HCT116 (cell line): ENCODE measurements at regions not wholly inside any gene's neighbourhood (a gene's known extent, or its start where the extent isn't known, plus 50 kb on each side); places are given as distances from the start of the nearest gene placed in this dataset.

Experiments
- EGR1 ChIP-seq: IDR thresholded peaks from 2 replicates; pipeline ENCODE4 v1.6.1; 2012; ENCODE audit warnings: low read depth
- EZH2 ChIP-seq: fragments of 200-600 bp; sonication (generic); IDR thresholded peaks from 2 replicates; pipeline ENCODE4 v1.6.1; 2017; ENCODE audit warnings: antibody characterized with exemption, mixed run types
- EZH2phosphoT487 ChIP-seq: fragments of 200-600 bp; IDR thresholded peaks from 2 replicates; pipeline ENCODE4 v1.6.1; 2018; ENCODE audit warnings: antibody characterized with exemption, borderline replicate concordance
- FOSL1 ChIP-seq: IDR thresholded peaks from 2 replicates; pipeline ENCODE4 v1.6.1; 2012; ENCODE audit warnings: low read depth
- POLR2AphosphoS5 ChIP-seq: IDR thresholded peaks from 2 replicates; pipeline ENCODE4 v1.6.1; 2011; ENCODE audit warnings: mild to moderate bottlenecking, low read depth, low read length, moderate library complexity
- YY1 ChIP-seq: IDR thresholded peaks from 2 replicates; pipeline ENCODE4 v1.6.1; 2011; ENCODE audit warnings: low read length, low read depth, moderate library complexity, mild to moderate bottlenecking; ENCODE audit not compliant: insufficient replicate concordance; ENCODE audit errors: extremely low read depth
- TF ChIP-seq, protein P1 (sequence below), 3 experiments: fragments of 200-600 bp in 1 of 3; sonication (generic) in 1 of 3; IDR thresholded peaks in 2 of 3; conservative IDR thresholded peaks in 1 of 3; 2 replicates each; pipeline ENCODE4 v1.5.1; 2012 to 2017; ENCODE audit warnings: low read depth in 2 of 3, low read length in 2 of 3, antibody characterized with exemption in 1 of 3, borderline replicate concordance in 1 of 3, control low read depth in 1 of 3, mild to moderate bottlenecking in 1 of 3, mixed read lengths in 1 of 3, mixed run types in 1 of 3, moderate library complexity in 1 of 3; ENCODE audit not compliant: insufficient read depth in 1 of 3
- TF ChIP-seq, protein P2 (sequence below): IDR thresholded peaks from 2 replicates; pipeline ENCODE4 v1.6.1; 2011; ENCODE audit warnings: mild to moderate bottlenecking, low read length, moderate library complexity; ENCODE audit not compliant: insufficient replicate concordance; ENCODE audit errors: extremely low read depth

DNA sequence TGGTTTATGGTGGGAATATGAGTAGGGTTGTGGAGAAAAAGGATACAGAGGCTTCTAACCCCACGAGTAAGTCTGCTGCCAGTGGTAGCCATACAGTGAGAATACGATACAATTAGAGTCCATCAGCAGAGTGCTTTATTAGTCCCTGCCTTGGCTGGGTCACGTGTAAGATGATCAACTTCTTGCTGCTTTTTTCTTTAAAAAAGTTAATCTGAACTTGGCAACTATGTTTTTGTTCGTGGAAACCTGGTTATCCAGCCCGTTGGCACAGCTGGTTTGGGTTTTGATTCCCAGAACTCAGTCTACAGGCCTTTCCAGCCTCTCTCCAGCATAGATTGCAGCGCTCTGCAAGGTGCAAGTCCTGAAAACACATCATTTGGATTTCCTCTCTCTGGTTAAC, 53.1 kb upstream of the LSM6 start:
- TF ChIP-seq EZH2, result no peak
- TF ChIP-seq, protein P1, sequence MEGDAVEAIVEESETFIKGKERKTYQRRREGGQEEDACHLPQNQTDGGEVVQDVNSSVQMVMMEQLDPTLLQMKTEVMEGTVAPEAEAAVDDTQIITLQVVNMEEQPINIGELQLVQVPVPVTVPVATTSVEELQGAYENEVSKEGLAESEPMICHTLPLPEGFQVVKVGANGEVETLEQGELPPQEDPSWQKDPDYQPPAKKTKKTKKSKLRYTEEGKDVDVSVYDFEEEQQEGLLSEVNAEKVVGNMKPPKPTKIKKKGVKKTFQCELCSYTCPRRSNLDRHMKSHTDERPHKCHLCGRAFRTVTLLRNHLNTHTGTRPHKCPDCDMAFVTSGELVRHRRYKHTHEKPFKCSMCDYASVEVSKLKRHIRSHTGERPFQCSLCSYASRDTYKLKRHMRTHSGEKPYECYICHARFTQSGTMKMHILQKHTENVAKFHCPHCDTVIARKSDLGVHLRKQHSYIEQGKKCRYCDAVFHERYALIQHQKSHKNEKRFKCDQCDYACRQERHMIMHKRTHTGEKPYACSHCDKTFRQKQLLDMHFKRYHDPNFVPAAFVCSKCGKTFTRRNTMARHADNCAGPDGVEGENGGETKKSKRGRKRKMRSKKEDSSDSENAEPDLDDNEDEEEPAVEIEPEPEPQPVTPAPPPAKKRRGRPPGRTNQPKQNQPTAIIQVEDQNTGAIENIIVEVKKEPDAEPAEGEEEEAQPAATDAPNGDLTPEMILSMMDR (IDR thresholded peaks at IDR 0.05 in 2 of 3, conservative IDR thresholded peaks at IDR 0.05 in 1 of 3; ENCODE audit: borderline replicate concordance in 1 of 3, insufficient read depth in 1 of 3, low read depth in 2 of 3, low read length in 2 of 3), result no peak
- no peak for TF ChIP-seq YY1
- TF ChIP-seq POLR2AphosphoS5, result no peak
- no peak for TF ChIP-seq EZH2phosphoT487
- TF ChIP-seq, protein P2, sequence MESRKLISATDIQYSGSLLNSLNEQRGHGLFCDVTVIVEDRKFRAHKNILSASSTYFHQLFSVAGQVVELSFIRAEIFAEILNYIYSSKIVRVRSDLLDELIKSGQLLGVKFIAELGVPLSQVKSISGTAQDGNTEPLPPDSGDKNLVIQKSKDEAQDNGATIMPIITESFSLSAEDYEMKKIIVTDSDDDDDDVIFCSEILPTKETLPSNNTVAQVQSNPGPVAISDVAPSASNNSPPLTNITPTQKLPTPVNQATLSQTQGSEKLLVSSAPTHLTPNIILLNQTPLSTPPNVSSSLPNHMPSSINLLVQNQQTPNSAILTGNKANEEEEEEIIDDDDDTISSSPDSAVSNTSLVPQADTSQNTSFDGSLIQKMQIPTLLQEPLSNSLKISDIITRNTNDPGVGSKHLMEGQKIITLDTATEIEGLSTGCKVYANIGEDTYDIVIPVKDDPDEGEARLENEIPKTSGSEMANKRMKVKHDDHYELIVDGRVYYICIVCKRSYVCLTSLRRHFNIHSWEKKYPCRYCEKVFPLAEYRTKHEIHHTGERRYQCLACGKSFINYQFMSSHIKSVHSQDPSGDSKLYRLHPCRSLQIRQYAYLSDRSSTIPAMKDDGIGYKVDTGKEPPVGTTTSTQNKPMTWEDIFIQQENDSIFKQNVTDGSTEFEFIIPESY, result no peak
- no peak for TF ChIP-seq EGR1
- TF ChIP-seq FOSL1, result no peak
